ENCODE measurements at regions not wholly inside any gene's neighbourhood (a gene's known extent, or its start where the extent isn't known, plus 50 kb on each side); places are given as distances from the start of the nearest gene placed in this dataset.
A peak's percentile ranks its signal among the peaks of the same experiment; 100 is the strongest.
"Not testable (repeated sequence)": the region's sequence is repeated elsewhere in the genome, so short reads cannot be mapped to it uniquely, and the experiment has no call there.

DNA sequence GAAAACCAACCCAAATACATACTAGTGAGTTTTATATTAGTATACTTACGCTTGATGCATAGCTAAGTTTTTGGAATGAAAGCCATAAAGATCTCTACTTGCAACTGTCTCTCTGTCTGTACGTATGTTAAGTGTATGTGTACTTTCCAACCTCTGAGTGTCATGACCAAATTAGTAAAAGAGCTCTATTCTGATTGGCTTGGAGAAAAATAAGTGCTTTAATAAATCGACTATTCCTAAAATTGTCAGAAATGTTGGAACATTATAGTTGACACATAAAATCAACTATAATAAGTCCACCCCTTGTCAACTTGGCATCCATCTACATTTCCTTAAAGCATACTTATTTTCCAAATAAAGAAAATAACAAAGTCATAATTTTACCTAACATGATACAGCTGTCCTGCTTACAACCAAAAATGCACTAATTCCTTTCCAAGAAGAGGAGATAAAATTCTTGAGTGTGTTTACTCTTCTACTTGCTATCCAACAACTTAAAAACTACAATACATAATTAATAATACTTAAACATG is 507.4 kb upstream of the ATP2B1 start:
- DNase-seq: no peak

DNA sequence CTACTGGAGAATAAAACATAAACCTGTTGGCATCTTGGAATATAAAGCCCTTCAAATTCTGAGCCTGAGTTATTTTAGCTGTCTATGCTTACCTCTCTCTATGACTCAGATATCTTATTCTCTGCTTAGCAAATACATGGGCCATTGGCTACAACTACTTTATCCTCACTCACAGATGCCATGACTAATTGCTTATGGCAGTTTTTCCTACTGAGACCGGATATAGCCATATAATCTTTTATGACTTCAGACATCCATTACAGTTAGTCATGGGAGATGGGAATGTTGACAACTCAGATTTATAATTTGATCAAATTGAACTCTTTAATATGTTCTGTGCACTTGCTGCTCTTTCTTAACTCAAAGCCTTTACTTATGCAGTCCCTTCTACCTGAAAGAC is 502.4 kb upstream of the ATP2B1 start:
- DNase-seq: no peak

DNA sequence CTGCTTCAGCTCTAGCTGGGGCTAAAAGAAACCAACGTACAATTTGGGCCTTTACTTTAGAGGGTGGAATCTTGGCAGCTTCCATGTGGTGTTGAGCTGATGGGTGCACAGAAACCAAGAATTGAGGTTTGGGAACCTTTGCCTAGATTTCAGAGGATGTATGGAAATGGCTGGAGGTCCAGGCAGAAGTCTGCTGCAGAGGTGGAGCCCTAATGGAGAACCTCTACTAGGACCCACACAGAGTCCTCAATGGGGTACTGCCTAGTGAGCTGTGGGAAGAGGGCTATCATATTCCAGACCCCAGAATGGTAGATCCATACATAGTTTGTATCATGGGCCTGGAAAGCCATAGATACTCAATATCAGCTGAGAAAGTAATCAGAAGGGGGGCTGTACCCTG is 500.4 kb upstream of the ATP2B1 start:
- DNase-seq: no peak

DNA sequence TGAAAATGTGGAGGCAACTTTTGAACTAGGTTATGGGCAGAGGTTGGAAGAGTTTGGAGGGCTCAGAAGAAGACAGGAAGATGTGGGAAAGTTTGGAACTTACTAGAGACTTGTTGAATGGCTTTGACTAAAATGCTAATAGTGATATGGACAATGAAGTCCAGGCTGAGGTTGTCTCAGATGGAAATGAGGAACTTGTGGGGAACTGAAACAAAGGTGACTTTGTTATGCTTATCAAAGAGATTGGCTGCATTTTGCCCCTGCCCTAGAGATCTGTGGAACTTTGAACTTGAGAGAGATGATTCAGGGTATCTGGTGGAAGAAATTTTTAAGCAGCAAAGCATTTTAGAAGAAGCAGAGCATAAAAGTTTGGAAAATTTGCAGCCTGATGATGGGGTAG is 499.7 kb upstream of the ATP2B1 start:
- DNase-seq: not testable (repeated sequence)

DNA sequence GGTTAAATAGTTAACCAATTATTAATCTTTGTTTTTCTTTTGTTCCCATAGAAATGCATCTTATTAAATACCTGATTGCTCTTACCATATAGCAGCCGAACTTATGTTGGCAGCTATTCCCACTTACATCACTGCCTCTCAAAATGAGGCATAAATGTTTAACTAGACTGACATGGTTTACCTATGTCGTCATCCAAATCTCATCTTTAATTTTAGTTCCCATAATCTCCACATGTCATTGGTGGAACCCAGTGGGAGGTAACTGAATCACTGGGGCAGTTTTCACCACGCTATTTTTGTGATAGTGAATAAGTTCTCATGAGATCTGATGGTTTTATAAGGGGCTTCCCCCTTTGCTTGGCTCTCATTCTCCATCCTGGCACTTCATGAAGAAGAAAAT is 499.2 kb upstream of the ATP2B1 start:
- DNase-seq: no peak

DNA sequence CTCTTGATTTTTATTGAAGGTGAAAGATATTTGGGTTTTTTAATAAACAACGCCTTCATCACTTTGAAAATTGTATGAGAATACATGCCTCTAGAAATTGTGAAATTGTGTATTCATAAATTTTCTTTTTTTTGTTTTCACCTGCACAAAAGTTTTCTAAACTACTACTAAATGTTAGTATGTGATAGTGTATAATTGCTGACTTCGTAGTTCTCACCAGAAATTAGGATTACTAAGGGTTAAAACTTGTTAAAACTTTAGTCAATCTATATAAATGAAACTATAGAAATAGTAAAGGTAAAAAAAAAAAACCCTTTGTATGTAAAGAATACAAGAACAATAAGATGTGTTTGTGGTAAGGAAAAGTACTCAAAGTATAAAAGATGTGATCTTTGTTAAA is 496.5 kb upstream of the ATP2B1 start:
- DNase-seq: no peak

DNA sequence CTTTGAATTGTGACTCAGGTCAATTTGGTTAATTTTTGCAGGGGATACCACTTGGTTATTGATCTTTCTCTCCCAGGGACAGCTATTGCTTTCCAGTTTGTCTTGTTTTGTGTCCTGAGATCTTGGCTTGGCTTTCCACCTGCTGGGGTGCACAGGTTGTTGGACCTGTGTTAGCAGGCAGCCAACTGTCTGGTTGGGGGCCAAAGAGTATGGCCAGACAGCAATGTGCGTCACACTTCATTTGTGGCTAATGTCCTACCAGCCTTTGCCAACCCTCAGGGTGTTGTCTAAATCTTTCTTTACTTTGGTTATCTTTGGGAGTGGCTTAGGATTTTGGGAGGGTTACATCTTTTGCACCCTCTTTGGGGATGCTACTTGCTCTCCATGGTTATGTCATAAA is 494.9 kb upstream of the ATP2B1 start:
- DNase-seq: no peak

DNA sequence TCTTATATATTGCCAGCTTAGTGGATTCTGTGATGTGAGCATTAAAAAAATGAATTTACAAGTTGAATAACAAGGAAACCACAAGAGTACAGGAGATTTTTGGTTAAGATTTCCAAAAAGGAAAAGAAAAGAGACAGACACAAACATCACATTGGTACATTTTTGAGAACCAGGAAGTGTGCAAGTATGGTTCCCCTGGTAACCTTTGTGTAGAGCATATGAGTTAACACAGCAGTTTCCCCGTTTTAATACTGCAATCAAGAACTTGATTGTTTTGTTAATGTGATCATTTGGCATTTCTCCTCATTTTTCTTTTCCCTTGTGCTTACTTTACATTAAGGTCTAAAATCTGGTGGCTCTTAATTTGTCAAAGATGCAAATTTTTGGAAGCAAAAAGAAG is 490.4 kb upstream of the ATP2B1 start:
- DNase-seq: no peak

DNA sequence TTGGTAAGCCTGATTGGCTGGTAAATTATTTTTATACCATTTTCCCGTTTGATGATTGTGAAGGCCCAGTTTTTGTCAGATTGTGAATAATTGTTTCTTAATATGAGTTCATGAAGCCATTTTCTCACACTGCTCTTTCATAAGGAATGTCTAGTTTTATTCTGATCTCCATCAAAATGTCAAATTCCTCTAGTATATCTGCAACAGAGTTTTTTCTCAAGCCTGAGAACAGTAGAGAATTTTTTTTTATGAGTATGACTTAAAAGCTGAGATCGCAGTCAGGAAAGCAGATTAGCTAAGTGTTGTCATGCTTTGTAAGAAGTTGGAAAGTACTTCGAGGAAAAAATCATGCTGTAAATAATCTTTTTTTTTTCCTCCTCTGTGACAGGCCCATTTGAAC is 484.9 kb upstream of the ATP2B1 start:
- DNase-seq: no peak

DNA sequence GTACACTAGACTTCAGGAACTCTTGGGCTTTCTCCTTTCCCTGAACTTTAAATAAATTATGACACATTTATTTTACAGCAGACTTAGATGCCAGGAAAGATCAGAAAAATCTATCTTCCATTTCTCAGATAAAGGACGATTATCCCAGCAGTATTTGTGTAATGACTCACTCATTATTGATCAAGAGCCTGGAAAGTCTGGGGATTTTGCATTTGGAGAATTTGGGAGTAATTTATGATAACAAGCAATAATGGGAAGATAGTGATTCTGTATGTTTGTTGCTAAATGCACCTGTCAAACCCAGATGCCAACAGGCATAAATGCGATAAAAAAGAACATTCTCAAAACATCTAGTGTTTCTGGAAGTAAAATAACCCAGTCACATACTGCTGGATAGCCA is 480.2 kb upstream of the ATP2B1 start:
- DNase-seq: no peak

DNA sequence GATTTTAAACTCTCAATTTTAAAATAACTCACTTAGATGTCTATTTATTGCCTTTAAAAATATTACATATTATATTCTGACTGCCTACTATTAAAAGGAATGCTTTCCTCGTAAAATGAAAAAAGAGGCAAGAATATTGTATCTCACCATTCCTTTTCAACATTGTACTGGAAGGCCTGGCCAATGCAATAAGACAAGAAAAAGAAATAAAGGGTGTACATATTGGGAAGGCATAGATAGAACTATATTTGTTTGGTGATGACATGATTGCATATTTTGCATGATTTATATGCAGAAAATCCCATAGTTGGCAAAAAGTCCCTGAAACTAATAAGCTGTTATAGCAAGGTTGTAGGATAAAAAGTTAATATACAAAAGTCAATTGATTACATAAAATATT is 474.6 kb upstream of the ATP2B1 start:
- no peak for DNase-seq

DNA sequence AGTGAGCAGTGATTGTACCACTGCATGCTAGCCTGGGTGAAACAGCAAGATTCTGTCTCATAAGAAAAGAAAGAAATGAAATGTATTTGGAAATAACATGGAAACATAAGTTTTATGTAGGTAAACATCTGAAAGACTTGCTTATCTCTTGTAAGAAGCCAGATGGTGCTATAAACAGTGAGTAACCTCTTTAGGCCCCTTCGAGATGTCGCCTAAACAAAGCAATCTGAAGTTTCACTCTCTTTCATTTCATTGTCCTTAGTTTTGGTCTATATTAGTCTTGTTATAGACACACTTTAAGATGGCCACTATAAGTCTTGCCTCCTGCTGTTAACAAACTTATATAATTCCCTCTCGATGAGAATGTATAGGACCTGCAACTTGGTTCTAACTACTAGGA is 472.6 kb upstream of the ATP2B1 start:
- DNase-seq: no peak

DNA sequence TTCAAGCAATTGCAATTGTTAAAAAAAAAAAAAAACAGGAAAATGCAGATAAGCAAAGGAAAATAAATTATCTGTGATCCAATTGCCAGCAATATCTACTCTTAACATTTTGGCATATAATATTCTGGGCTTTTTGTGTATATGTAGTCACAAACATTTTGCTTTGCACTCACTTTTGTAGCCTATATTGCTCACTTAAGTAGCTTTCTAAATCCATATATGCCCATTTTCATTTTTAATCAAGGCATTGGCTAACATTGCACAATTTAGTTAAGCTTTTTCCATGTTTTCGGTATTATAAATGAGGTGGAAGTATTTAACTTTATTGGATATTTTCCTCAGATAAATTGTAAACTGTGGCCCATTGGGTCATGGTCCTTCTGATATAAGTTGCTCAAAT is 466.3 kb upstream of the ATP2B1 start:
- no peak for DNase-seq

DNA sequence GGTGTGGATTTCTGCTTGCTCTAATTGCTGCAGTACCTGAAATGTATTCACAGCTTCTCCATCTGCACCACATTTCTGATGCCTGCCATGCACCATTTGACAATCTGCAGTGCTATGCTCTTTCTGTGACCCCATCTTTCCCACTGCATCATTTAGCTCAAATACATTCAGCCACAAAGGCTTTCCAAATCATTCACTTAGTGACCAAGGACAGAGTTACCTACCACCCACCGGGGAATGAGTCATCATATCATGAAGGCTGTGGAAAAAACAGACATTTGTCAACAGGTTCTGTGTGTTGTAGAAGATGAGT is 465.5 kb upstream of the ATP2B1 start:
- DNase-seq: no peak

DNA sequence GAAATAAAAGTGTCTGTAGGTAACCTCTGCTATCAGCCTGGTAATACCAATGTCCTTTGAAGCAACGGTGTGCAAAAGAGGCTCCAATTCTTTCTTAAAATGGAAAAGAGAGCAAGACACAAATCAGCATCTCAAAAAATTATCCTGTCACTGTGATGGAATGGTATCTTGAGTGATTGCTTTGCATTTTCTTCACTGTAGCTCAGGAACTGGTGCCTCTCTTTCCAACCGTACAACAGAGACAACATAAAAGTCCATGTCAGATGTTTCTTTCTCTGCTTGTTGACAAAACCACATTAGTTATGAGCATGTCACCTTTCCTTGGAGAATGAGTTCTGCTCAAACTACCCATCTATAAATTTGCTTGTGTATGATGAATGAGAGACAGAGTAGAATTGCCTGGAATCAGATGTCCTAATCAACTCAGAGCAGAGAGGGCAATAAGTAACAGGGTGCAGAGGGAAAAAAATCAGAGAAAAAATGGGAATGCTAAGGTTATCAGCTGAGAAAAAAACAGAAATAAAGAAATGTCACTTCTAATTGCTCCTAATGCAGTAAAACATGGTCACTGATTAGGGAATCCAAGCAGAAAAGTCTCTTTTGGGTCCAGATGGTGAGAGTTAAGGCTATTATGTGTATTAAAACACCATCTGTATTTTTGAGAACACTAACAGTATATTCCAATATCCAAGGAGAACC is 465.0 kb upstream of the ATP2B1 start:
- no peak for DNase-seq

DNA sequence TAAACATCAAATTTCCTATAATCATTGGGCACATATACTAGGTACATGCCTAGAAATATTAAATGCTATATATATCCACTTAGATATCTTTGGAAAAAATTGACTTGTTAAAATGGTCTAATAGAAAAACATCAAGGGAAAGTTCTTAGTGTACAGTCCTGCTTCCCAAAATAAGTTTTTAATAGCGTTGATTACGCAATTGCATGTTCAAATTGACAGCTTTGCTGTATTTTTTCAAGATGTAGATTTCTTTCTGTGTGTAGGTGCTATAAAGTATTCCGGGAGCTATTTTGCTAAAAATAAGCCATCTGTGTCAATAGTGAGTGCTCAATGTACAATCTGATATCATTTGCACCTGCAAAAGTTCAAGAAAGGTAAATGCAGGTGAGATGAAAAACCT is 463.9 kb upstream of the ATP2B1 start:
- no peak for DNase-seq

DNA sequence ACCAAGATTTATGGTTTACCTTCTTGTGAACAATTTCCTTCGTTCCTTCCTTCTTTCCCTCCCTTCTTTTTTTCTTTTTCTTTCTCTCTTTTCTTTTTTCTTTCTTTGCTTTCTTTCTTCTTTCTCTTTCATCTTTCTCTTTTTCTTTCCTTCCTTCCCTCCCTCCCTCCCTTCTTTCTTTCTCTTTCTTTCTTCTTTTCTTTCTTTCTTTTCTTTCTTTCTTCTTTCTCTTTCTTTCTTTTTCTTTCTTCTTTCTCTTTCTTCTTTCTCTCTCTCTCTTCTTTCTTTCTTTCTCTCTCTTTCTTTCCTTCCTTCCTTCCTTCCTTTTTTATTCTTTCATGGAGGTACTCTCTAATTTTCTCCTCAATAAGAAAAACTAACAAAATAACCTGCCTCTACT is 462.1 kb upstream of the ATP2B1 start:
- no peak for DNase-seq

DNA sequence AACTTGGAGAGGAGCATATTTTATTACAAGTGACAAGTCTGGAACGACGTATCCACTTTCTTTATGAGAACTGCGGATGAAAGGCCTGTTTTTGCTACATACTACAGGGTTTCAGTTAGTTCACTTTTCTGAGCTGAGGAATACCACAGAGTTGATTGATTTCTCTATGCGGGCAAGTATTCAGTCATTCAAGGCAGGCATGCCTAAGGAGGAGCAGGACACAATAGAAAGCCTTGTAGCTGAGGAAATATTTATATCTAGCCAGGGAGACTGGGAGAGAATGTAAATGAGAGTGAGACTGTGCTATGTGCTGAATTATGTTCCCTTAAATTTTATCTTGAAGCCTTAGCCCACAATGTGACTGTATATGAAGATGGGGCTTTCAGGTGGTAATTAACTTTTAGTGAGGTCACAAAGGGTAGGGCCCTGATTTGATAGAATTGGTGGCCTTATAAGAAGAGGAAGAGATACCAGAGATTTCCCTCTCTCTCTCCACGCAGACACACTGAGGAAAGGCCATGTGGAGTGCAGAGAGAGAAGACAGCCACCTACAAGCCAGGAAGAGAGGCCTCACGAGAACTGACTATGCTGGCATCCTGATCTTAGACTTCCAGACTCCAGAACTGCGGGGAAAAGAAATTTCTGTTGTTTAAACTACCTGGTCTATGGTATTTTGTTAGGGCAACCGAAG is 459.0 kb upstream of the ATP2B1 start:
- DNase-seq: no peak

DNA sequence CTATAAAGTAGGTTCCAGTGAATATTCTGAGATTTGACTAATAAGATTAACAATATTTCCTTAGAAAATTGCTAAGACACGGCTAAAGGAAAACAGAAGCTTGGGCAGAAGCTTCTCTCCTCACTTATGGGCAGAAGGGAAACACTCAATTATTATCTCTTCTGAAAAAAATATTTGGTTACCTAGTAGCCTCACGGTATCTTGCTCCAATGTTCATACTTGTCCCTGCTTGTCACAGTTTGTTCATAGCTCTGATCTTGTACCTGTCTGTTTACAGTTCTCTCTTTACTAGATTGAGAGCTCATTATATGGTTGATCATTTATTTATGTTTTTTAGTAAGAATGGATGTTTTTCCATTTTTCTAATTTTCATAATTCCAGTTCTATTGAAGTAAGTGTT is 458.0 kb upstream of the ATP2B1 start:
- no peak for DNase-seq

DNA sequence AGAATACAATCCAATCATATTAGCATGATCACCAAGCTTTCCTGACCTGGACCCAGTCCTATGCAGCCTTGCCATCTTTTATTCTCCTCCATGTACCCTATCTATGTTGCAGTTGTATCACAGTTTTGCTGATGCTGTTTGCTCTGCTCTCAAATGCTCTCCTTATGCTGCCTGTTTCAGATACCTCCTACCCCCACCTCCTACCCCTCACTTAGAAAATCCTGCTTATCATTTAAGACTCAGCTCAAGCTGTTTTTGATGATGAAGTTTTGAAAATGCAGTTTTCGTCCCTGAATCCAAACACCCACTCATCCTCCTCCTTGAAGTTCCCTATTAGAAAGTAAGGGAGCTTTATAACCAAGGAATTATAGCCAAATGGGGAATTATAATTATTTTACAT is 457.4 kb upstream of the ATP2B1 start:
- DNase-seq: peak in 1 of 51 donors; percentile 21

DNA sequence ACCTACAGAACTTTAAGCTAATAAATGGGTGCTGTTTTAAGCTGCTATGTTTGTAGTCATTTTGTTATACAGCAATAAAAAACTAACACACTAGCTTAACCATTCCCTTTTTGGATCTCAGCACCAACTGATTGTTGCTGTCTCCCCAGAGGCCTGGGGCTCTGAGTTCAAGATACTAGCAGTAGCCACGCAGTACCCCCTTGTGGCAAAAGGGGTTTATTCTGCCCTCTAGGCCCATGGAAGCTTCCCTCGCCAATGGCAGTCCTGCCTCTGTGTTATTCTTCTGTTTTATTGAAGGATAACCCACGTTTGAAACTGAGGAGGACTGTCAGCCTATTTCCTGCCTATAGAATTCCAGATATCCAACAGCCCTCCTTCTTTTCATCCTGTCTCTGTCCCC is 455.3 kb upstream of the ATP2B1 start:
- DNase-seq: no peak

DNA sequence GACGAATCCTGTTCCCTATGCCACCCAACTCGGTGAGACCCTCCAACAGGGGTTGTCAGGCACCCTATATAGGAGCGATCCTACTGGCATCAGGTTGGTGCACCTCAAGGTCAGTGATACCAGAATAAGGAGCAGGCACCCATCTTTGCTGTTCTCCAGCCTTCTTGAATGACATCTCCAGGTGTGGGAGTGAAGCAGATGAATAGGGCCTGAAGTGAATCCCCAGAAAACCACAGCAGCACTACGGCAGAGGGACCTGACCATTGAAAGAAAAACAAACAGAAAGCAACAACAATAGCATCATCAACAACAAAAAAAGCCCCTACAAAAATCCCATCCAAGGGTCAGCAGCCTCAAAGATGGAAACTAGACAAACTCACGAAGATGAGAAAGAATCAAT is 445.2 kb upstream of the ATP2B1 start:
- DNase-seq: no peak

DNA sequence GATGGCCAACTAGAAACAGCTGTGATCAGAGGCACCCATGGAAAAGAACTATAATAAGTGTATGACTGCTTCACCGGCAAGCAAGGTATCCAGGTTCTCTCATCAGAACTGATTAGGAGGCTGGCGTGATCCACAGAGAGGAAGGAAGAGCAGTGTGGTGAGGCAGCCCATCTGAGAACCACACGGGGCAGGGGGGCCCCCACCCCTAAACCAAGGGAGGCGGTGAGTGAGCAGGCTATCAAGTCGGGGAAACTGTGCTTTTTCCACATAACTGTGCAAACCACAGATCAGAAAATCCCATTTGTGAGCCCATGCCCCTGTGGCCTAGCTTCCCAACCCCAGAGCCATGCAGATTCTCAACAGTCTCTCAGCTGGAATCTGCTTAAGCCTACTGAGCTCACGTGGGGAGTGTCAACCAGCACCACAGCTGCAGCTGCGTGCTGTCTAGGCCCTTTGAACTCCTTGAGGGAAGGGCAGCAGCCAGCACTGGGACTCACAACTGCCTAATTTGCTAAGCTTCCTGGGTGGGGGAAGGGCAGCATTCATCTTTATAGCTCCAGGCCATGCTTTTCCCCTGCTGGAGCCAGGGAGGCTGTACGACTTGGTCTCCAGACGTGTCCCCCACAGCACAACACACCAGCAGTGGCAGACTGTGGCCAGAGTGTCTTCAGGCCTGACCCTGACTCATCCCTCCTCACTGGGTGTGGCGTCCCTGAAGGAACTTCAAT is 444.4 kb upstream of the ATP2B1 start:
- no peak for DNase-seq

Measured in hypothalamus (tissue), 51 donors.